KMS-11 (cell line): ENCODE measurements at regions not wholly inside any gene's neighbourhood (a gene's known extent, or its start where the extent isn't known, plus 50 kb on each side); places are given as distances from the start of the nearest gene placed in this dataset.

Experiments
- H2AFZ ChIP-seq: fragments of 200-600 bp; sonication (generic); 2 replicates; pipeline ENCODE4 v1.6.1; 2016; ENCODE audit warnings: antibody characterized with exemption, mixed run types, low read depth
- H3K27ac ChIP-seq: fragments of 200-600 bp; sonication (generic); 2 replicates; pipeline ENCODE4 v1.6.1; 2016; ENCODE audit warnings: mild to moderate bottlenecking, mixed run types
- H3K27me3 ChIP-seq: fragments of 200-600 bp; sonication (generic); 2 replicates; pipeline ENCODE4 v1.6.1; 2017; ENCODE audit warnings: mild to moderate bottlenecking, low read depth, mixed run types, moderate library complexity; ENCODE audit not compliant: insufficient read depth
- H3K36me3 ChIP-seq: fragments of 200-600 bp; sonication (generic); 2 replicates; pipeline ENCODE4 v1.6.1; 2017; ENCODE audit warnings: mild to moderate bottlenecking, mixed run types; ENCODE audit not compliant: insufficient read depth
- H3K4me1 ChIP-seq: fragments of 200-600 bp; sonication (generic); 2 replicates; pipeline ENCODE4 v1.6.1; 2016; ENCODE audit warnings: mild to moderate bottlenecking, low read depth, mixed run types; ENCODE audit not compliant: poor library complexity, severe bottlenecking
- H3K4me2 ChIP-seq: fragments of 200-600 bp; sonication (generic); 2 replicates; pipeline ENCODE4 v1.7.0; 2016; ENCODE audit warnings: mild to moderate bottlenecking, mixed run types
- H3K4me3 ChIP-seq: fragments of 200-600 bp; sonication (generic); IDR thresholded peaks from 2 replicates; pipeline ENCODE4 v1.6.1; 2017; ENCODE audit warnings: low read depth, low read length, mixed read lengths; ENCODE audit not compliant: insufficient read depth
- H3K79me2 ChIP-seq: fragments of 200-600 bp; sonication (generic); 2 replicates; pipeline ENCODE4 v1.6.1; 2016; ENCODE audit warnings: low read depth, mixed run types; ENCODE audit not compliant: insufficient read depth
- H3K9ac ChIP-seq: fragments of 200-600 bp; sonication (generic); 2 replicates; pipeline ENCODE4 v1.6.1; 2016; ENCODE audit warnings: mild to moderate bottlenecking, mixed run types
- H4K20me1 ChIP-seq: fragments of 200-600 bp; sonication (generic); 2 replicates; pipeline ENCODE4 v1.6.1; 2016; ENCODE audit warnings: mild to moderate bottlenecking, mixed run types; ENCODE audit not compliant: insufficient read depth
- CTCF ChIP-seq: fragments of 200-600 bp; sonication (generic); conservative IDR thresholded peaks from 2 replicates; pipeline ENCODE4 v1.6.1; 2017; ENCODE audit warnings: low read depth, mild to moderate bottlenecking, antibody characterized with exemption, low read length, moderate library complexity, mixed read lengths

- no peaks in the 10 kb centered on the region for H3K36me3 ChIP-seq
- no peak overlapping the region for H2AFZ ChIP-seq
- no peak overlapping the region for H3K9ac ChIP-seq
- H3K27ac ChIP-seq, result no peak overlapping the region
- H3K4me2 ChIP-seq, result no peak overlapping the region
- H3K27me3 ChIP-seq, result no peaks in the 10 kb centered on the region
- H4K20me1 ChIP-seq, result no peaks in the 10 kb centered on the region
- no peak overlapping the region for H3K4me3 ChIP-seq
- no peaks in the 10 kb centered on the region for H3K4me1 ChIP-seq
- TF ChIP-seq CTCF, result no peak
- no peaks in the 10 kb centered on the region for H3K79me2 ChIP-seq
Measured at GRCh38 chr6:132931313-132931712, 116.9 kb downstream of the RPS12 start.

- Histone ChIP-seq H3K79me2 (no peaks in the 10 kb centered on the region), H3K27me3 (no peaks in the 10 kb centered on the region), H3K4me2 (no peak overlapping the region), H4K20me1 (no peaks in the 10 kb centered on the region), H2AFZ (no peak overlapping the region), H3K4me1 (no peaks in the 10 kb centered on the region), H3K27ac (no peak overlapping the region), H3K36me3 (no peaks in the 10 kb centered on the region), H3K4me3 (no peak overlapping the region), H3K9ac (no peak overlapping the region)
- TF ChIP-seq CTCF, result no peak
Measured at GRCh38 chr6:132931936-132932514, 117.7 kb downstream of the RPS12 start.

- Histone ChIP-seq H3K9ac (no peak overlapping the region), H3K27me3 (no peaks in the 10 kb centered on the region), H3K36me3 (no peaks in the 10 kb centered on the region), H3K79me2 (no peaks in the 10 kb centered on the region), H2AFZ (no peak overlapping the region), H3K4me3 (no peak overlapping the region), H3K4me1 (peaks cover 2% of the 10 kb centered on the region), H4K20me1 (no peaks in the 10 kb centered on the region), H3K4me2 (no peak overlapping the region), H3K27ac (no peak overlapping the region)
- no peak for TF ChIP-seq CTCF
Measured at GRCh38 chr6:132932588-132932987, 118.2 kb downstream of the RPS12 start.

- Histone ChIP-seq H3K27me3 (no peaks in the 10 kb centered on the region), H3K36me3 (no peaks in the 10 kb centered on the region), H4K20me1 (no peaks in the 10 kb centered on the region), H3K4me1 (peaks cover 7% of the 10 kb centered on the region), H2AFZ (no peak overlapping the region), H3K9ac (no peak overlapping the region), H3K27ac (no peak overlapping the region), H3K4me2 (no peak overlapping the region), H3K4me3 (no peak overlapping the region), H3K79me2 (no peaks in the 10 kb centered on the region)
- no peak for TF ChIP-seq CTCF
Measured at GRCh38 chr6:132933090-132933489, 118.7 kb downstream of the RPS12 start.
